ENCODE measurements at regions not wholly inside any gene's neighbourhood (a gene's known extent, or its start where the extent isn't known, plus 50 kb on each side); places are given as distances from the start of the nearest gene placed in this dataset.

DNA sequence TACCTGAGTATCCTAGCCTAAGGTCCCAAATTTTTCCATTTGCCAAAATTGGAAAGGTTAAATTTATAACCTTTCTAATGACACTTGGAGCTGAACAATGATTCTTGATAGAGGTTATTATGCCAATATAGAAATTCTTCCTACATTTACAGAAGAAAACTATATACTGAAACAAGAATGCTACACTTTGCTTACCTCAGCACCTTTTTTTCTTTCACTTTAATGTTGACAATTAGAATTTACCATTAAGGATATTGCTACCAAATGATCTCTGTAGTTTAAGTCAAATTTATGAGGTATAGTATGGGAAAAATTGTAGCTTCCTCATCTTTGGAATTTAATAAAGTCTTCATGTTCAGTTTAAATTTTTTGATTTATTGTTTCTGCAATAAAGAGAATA lies 577.0 kb downstream of the NR4A2 start:
- no peak for DNase-seq

DNA sequence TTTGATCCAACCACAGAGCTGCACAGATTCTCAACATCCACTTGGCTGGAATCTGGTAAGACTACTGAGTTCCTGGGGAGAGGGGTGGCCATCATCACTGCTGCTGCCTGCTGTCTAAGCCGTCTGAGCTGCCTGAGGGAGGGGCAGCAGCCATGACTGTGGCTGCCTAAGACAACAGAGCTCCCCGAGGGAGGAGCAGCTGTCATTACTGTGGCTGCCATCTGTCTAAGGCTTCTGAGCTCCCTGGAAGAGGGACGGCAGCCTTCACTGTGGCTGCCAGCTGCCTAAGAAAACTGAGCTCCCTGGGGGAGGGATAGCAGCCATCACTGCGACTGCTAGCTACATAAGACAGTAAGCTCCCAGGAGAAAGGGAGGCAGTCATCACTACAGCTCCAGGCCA lies 584.4 kb downstream of the NR4A2 start:
- no peak for DNase-seq

DNA sequence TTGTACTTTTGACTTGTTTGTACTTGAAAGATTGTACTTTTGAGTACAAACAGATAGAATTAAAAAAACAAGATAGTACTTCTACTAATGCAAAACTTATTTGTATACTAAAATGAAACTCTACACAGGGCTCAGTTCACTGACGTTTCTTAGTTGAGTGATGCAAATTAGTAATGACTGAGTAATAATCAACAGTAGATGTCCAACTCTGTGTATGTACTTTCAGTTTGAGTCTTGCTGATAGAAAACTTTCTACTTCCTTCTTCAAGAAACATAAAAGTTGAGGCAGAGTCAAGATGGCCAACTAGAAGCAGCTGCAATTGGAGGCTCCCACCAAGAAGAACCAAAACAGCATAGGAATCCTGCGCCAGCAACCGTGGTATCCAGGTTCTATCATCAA lies 585.0 kb downstream of the NR4A2 start:
- no peak for DNase-seq

- no peak for DNase-seq
These were observed 599.2 kb downstream of the NR4A2 start for GRCh38 chr2:155733091-155733853.

GRCh38 chr2:155730804-155731203 lies 601.7 kb downstream of the NR4A2 start:
- DNase-seq, result no peak

- DNase-seq, result no peak
These were observed 605.2 kb downstream of the NR4A2 start for GRCh38 chr2:155727187-155727895.

- DNase-seq, result no peak
These were observed 610.2 kb downstream of the NR4A2 start for GRCh38 chr2:155722290-155722689.

DNA sequence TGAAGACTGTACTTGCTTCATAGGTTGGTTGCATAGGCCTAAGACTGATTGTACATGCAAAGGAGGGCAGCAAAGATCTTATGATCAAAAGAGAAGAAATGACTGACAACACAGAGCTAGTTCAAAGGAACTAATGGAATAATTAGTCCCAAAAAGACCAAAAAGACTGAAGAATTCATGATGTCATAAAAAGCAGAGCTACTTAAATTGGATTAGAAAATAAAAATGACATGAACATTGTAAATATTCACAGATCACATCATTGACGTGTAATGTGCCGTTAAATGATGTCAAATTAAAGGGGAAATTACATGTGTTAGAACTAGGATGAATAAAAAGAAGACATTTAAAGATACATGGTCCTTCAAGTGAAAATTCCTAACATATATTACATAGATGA lies 616.8 kb downstream of the NR4A2 start:
- DNase-seq, result no peak

GRCh38 chr2:155714983-155715382 lies 617.5 kb downstream of the NR4A2 start:
- DNase-seq, result no peak

- DNase-seq, result no peak
These were observed 624.5 kb downstream of the NR4A2 start for GRCh38 chr2:155708071-155708470.

DNA sequence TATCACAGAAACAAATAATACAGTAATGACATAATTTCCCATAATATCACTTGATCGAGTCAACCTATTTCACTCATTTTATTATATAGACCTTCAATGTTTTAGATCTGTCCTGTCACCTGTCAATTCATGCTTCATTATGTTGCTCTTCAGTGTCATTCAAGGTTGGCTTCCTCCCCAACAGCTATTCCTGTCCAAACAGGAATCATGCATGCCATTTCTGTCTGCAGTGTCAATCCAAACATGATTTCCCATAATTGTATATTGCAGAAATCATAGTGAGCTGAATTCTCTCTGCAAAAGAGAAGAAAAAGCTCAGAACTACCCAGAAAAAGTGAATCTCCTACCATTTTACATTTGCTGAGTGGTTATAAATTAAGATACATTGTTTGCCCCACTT lies 628.6 kb downstream of the NR4A2 start:
- DNase-seq, result no peak

DNA sequence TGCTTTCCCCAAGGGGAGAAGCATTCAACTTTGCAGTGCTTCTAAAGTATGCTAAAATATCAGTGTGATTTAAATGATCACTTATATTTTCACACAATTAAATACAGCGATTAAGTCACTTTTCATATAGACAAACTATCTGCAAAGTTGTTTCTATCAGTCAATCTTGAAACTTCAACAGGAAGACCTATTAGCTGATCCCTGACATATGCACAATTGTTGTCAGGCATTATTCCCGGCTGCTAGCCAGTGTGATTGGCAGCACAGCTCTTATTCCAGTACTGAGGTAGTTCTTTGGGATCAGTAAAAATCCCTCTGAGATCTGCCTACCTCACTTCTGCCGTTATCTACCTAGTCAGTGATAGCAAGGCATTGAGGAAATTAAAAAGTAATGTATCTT lies 629.5 kb downstream of the NR4A2 start:
- no peak for DNase-seq

DNA sequence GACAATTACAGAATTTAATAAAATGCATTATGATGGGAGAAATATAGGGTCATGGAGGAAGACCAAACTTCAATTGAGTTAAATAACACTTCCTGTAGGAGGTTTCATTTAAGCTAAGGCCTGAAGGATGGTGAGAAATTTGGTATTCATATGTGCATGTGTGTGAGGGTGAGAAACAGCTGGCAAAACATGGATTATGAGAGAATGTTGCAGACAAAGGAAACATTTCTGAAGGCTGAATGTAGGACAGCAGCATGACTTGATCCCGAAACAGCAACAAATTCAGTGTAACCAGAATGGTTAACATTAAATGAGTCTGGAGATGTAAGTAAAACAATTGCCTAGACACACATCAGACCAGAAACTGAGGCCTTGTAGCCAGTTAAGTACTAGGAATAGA lies 630.8 kb downstream of the NR4A2 start:
- no peak for DNase-seq

- no peak for DNase-seq
These were observed 636.0 kb downstream of the NR4A2 start for GRCh38 chr2:155696571-155696970.

DNA sequence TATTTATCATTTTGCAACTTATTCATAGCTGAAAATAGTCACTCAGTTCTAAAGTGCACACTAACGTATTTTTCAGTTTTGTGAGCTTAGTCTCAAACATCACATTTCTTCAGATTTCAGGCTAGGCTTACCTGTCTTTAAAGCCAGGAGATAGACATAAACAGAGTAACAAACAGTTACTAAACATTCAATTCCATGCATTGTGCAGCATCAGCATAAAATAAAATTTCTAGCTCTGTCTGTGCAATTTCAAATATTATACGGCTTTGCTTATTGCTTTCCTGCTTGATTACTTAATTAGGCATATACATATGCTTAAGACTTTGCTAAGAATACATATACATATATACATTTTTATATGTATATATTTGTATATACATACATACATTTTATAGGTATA lies 637.0 kb downstream of the NR4A2 start:
- DNase-seq, result no peak

- no peak for DNase-seq
These were observed 639.7 kb downstream of the NR4A2 start for GRCh38 chr2:155692856-155693255.

GRCh38 chr2:155692106-155692505 lies 640.4 kb downstream of the NR4A2 start:
- no peak for DNase-seq

DNA sequence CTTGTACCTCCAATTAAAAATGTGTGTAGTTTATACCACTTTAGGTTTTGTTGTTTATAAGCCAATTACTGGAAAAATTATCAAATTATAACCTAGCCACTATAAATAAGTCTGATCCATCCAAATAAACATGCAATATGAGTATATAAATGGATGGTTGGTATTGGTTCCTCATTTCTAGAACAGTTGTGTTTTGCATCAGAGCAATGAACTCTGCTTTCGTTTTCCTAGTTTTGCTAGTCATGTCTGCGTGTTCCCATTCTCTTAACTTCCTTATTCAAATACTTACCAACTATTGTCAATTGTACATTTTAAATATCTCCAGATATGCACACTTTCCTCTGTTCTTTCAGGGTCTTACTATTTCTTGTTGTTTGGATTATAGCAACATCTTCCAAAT lies 641.7 kb downstream of the NR4A2 start:
- DNase-seq, result no peak

DNA sequence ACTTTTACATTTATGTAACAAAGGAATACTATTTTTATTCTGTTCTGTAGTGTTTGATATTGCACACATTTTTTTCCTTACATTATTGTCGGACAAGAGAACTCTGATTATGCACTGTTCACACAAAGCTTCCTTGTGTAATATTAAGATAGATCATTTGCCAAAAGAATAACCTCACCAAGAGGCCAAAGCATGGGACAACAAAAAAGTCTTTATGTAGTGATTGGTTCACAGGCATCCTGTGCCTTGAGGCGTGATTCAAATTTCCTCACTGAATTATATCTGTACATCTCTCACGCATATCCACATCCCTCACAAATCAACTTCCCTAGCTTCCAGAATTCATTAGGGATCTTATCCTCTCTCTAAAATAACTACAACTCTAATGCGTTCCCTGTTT lies 642.7 kb downstream of the NR4A2 start:
- no peak for DNase-seq

GRCh38 chr2:155687181-155687580 lies 645.3 kb downstream of the NR4A2 start:
- no peak for DNase-seq

- DNase-seq, result no peak
These were observed 652.9 kb downstream of the NR4A2 start for GRCh38 chr2:155679647-155680046.

GRCh38 chr2:155675920-155676319 lies 656.6 kb downstream of the NR4A2 start:
- no peak for DNase-seq

- no peak for DNase-seq
These were observed 666.8 kb downstream of the NR4A2 start for GRCh38 chr2:155665704-155666103.

- DNase-seq, result no peak
These were observed 669.3 kb downstream of the NR4A2 start for GRCh38 chr2:155663265-155663664.

- no peak for DNase-seq
These were observed 670.3 kb downstream of the NR4A2 start for GRCh38 chr2:155662224-155662623.

All from activated CD4-positive, alpha-beta T cell treated with anti-CD3 and anti-CD28 coated beads, Interleukin-10, Interleukin-2, amounts not matched to agents 100 ng/mL and 50 ng/mL, durations not matched to agents 16 hours and 8 hours (primary cell).